H1 (cell line): ENCODE measurements at regions not wholly inside any gene's neighbourhood (a gene's known extent, or its start where the extent isn't known, plus 50 kb on each side); places are given as distances from the start of the nearest gene placed in this dataset.

Experiments
- CTCF ChIA-PET: fragments of 300-600 bp; sonication (Branson Sonifier 250); formaldehyde crosslinking; loops from one replicate; lab custom pipeline; 2021; ENCODE audit not compliant: partially characterized antibody; lab: Charles Lee
- POLR2A ChIA-PET: fragments of 300-600 bp; sonication (Branson Sonifier 250); formaldehyde crosslinking; loops from one replicate; lab custom pipeline; 2021; ENCODE audit warnings: inconsistent platforms; ENCODE audit not compliant: partially characterized antibody; lab: Charles Lee
- DNase-seq, 2 experiments: peaks; one replicate each; pipeline versions ENCODE4 v3.0.0 to v3.0.0-alpha.2; 2010 to 2022; ENCODE audit warnings: low spot score in 2 of 2, low read depth in 1 of 2, mixed read lengths in 1 of 2
- FAIRE-seq: peaks from 2 replicates; lab custom pipeline; 2011; peaks lifted over from hg19 to GRCh38; lab: Jason Lieb, UNC
- H2AFZ ChIP-seq: 2 replicates; pipeline ENCODE4 v1.8.1; 2012; ENCODE audit warnings: low read length, inconsistent platforms
- H2AK5ac ChIP-seq: 2 replicates; pipeline ENCODE4 v1.6.1; 2013; ENCODE audit warnings: low read depth, low read length
- H2BK120ac ChIP-seq: replicated peaks from 2 replicates; pipeline ENCODE3; 2013; ENCODE audit warnings: low read depth, low read length, inconsistent platforms
- H2BK12ac ChIP-seq: 2 replicates; pipeline ENCODE4 v1.6.1; 2013; ENCODE audit warnings: low read depth, low read length
- H2BK15ac ChIP-seq: 2 replicates; pipeline ENCODE4 v1.6.1; 2013; ENCODE audit warnings: low read length
- H2BK20ac ChIP-seq: 2 replicates; pipeline ENCODE4 v1.6.1; 2013; ENCODE audit warnings: low read length
- H2BK5ac ChIP-seq: 2 replicates; pipeline ENCODE4 v1.6.1; 2013; ENCODE audit warnings: low read depth, low read length
- H3K14ac ChIP-seq: 2 replicates; pipeline ENCODE4 v1.6.1; 2013; ENCODE audit warnings: inconsistent platforms; ENCODE audit not compliant: insufficient read length
- H3K18ac ChIP-seq: 2 replicates; pipeline ENCODE4 v1.6.1; 2013; ENCODE audit warnings: low read length; ENCODE audit errors: extremely low read depth
- H3K23ac ChIP-seq: 2 replicates; pipeline ENCODE4 v1.6.1; 2013; ENCODE audit warnings: inconsistent platforms; ENCODE audit not compliant: insufficient read length
- H3K23me2 ChIP-seq: 2 replicates; pipeline ENCODE4 v1.6.1; 2013; ENCODE audit warnings: low read depth, low read length
- H3K27ac ChIP-seq: 2 replicates; pipeline ENCODE4 v1.6.1; 2011; ENCODE audit warnings: low read depth, low read length, inconsistent platforms
- H3K27me3 ChIP-seq, 4 experiments: replicated peaks in 1 of 4; 1 replicate in 1 of 4; 2 replicates in 3 of 4; pipeline versions ENCODE4 v1.6.1 to v1.8.1; 2011 to 2013; ENCODE audit warnings: low read length in 3 of 4, mild to moderate bottlenecking in 3 of 4, inconsistent platforms in 2 of 4, mixed read lengths in 2 of 4, moderate library complexity in 1 of 4; ENCODE audit not compliant: control insufficient read depth in 3 of 4, insufficient read depth in 3 of 4; ENCODE audit errors: extremely low read depth in 1 of 4
- H3K36me3 ChIP-seq, 4 experiments: 2 replicates each; pipeline versions ENCODE4 v1.6.1 to v1.8.1; 2011 to 2013; ENCODE audit warnings: mild to moderate bottlenecking in 4 of 4, low read length in 3 of 4, moderate library complexity in 2 of 4, control low read depth in 1 of 4, inconsistent platforms in 1 of 4; ENCODE audit not compliant: insufficient read depth in 4 of 4, control insufficient read depth in 2 of 4
- H3K4ac ChIP-seq: replicated peaks from 2 replicates; pipeline ENCODE3; 2013; ENCODE audit warnings: low read length, low read depth, mixed read lengths, inconsistent platforms; ENCODE audit not compliant: insufficient read length
- H3K4me1 ChIP-seq, 4 experiments: replicated peaks in 1 of 4; 1 replicate in 1 of 4; 2 replicates in 3 of 4; pipeline versions ENCODE4 v1.6.1 to v1.8.1; 2011 to 2013; ENCODE audit warnings: low read length in 3 of 4, inconsistent platforms in 2 of 4, mixed read lengths in 1 of 4; ENCODE audit not compliant: insufficient read depth in 4 of 4, control insufficient read depth in 3 of 4
- H3K4me2 ChIP-seq, 2 experiments: 2 replicates each; pipeline versions ENCODE4 v1.6.1 to v1.8.1; 2011 to 2013; ENCODE audit warnings: low read depth in 2 of 2, low read length in 2 of 2, control low read depth in 1 of 2, inconsistent platforms in 1 of 2, mild to moderate bottlenecking in 1 of 2; ENCODE audit not compliant: insufficient read depth in 1 of 2
- H3K4me3 ChIP-seq, 4 experiments: fragments of 200-600, 300-600 bp in 1 of 4; sonication (generic), shearing (Covaris generic), sonication (Bioruptor Twin) in 1 of 4; 2 replicates each; pipeline versions ENCODE4 v1.5.1 to v1.8.1; 2011 to 2016; ENCODE audit warnings: low read length in 4 of 4, low read depth in 3 of 4, control low read depth in 2 of 4, inconsistent platforms in 2 of 4, mild to moderate bottlenecking in 2 of 4, mixed read lengths in 1 of 4, moderate library complexity in 1 of 4; ENCODE audit not compliant: insufficient read depth in 2 of 4; ENCODE audit errors: extremely low read depth in 1 of 4
- H3K56ac ChIP-seq: replicated peaks from 2 replicates; pipeline ENCODE3; 2013; ENCODE audit warnings: low read depth, mild to moderate bottlenecking, mixed read lengths, low read length, inconsistent platforms; ENCODE audit not compliant: insufficient read length
- H3K79me1 ChIP-seq: 2 replicates; pipeline ENCODE4 v1.6.1; 2013; ENCODE audit warnings: low read depth, low read length, control low read depth
- H3K79me2 ChIP-seq, 2 experiments: 2 replicates each; pipeline versions ENCODE4 v1.6.1 to v1.8.1; 2012 to 2013; ENCODE audit warnings: low read length in 2 of 2, mild to moderate bottlenecking in 2 of 2, inconsistent platforms in 1 of 2; ENCODE audit not compliant: insufficient read depth in 2 of 2, control insufficient read depth in 1 of 2
- H3K9ac ChIP-seq, 4 experiments: replicated peaks in 1 of 4; 1 replicate in 1 of 4; 2 replicates in 3 of 4; pipeline versions ENCODE4 v1.6.1 to v1.8.1; 2011 to 2013; ENCODE audit warnings: low read depth in 3 of 4, low read length in 3 of 4, control low read depth in 2 of 4, mild to moderate bottlenecking in 2 of 4, moderate library complexity in 2 of 4, inconsistent platforms in 1 of 4; ENCODE audit errors: extremely low read depth in 1 of 4
- H3K9me3 ChIP-seq, 2 experiments: 2 replicates each; pipeline versions ENCODE4 v1.6.1 to v1.8.1; 2012 to 2013; ENCODE audit warnings: mild to moderate bottlenecking in 2 of 2, moderate library complexity in 2 of 2, control low read depth in 1 of 2, inconsistent platforms in 1 of 2, low read depth in 1 of 2, low read length in 1 of 2, mixed read lengths in 1 of 2; ENCODE audit not compliant: insufficient read depth in 2 of 2
- H4K20me1 ChIP-seq, 2 experiments: replicated peaks in 1 of 2; 2 replicates each; pipeline versions ENCODE3 to v1.8.1; 2011 to 2013; ENCODE audit warnings: inconsistent platforms in 2 of 2, low read length in 2 of 2, mild to moderate bottlenecking in 1 of 2; ENCODE audit not compliant: insufficient read depth in 2 of 2, control insufficient read depth in 1 of 2
- H4K5ac ChIP-seq: 2 replicates; pipeline ENCODE4 v1.6.1; 2013; ENCODE audit warnings: low read length, low read depth, mixed read lengths, inconsistent platforms; ENCODE audit not compliant: insufficient read length
- H4K8ac ChIP-seq: 2 replicates; pipeline ENCODE4 v1.8.0; 2013; ENCODE audit warnings: mild to moderate bottlenecking, moderate library complexity, low read length, inconsistent platforms; ENCODE audit not compliant: insufficient read depth; ENCODE audit errors: extremely low read depth
- H4K91ac ChIP-seq: replicated peaks from 2 replicates; pipeline ENCODE3; 2013; ENCODE audit warnings: low read length, mixed read lengths, inconsistent platforms; ENCODE audit not compliant: insufficient read length
- CTCF ChIP-seq, 3 experiments: IDR thresholded peaks; 1 replicate in 2 of 3; 2 replicates in 1 of 3; pipeline versions ENCODE4 v1.5.1 to v1.6.1; 2011; ENCODE audit warnings: low read length in 3 of 3, mild to moderate bottlenecking in 3 of 3, inconsistent platforms in 2 of 3, low read depth in 1 of 3, moderate library complexity in 1 of 3; ENCODE audit not compliant: insufficient read depth in 1 of 3; ENCODE audit errors: control extremely low read depth in 1 of 3
- PHF8 ChIP-seq: fragments of 200-600 bp; sonication (generic); conservative IDR thresholded peaks from 2 replicates; pipeline ENCODE4 v1.7.1; 2012; ENCODE audit warnings: low read depth, mild to moderate bottlenecking, inconsistent platforms, low read length, moderate library complexity
- POU5F1 ChIP-seq: IDR thresholded peaks from 2 replicates; pipeline ENCODE4 v1.6.1; 2011; ENCODE audit warnings: low read depth, mild to moderate bottlenecking, low read length, moderate library complexity
- RAD21 ChIP-seq, 2 experiments: IDR thresholded peaks in 1 of 2; conservative IDR thresholded peaks in 1 of 2; 2 replicates each; pipeline ENCODE4 v1.6.1; 2011; ENCODE audit warnings: low read depth in 2 of 2, low read length in 2 of 2, improper control_type of control experiment in 1 of 2, inconsistent platforms in 1 of 2, mild to moderate bottlenecking in 1 of 2, moderate library complexity in 1 of 2
- RXRA ChIP-seq: IDR thresholded peaks from 2 replicates; pipeline ENCODE4 v1.6.1; 2011; ENCODE audit warnings: low read depth, mild to moderate bottlenecking, low read length, moderate library complexity; ENCODE audit not compliant: insufficient read depth
- SIN3A ChIP-seq, 2 experiments: IDR thresholded peaks in 1 of 2; conservative IDR thresholded peaks in 1 of 2; 2 replicates each; pipeline ENCODE4 v1.6.1; 2011 to 2012; ENCODE audit warnings: low read length in 2 of 2, improper control_type of control experiment in 1 of 2, low read depth in 1 of 2, mild to moderate bottlenecking in 1 of 2
- SP2 ChIP-seq: IDR thresholded peaks from 2 replicates; pipeline ENCODE4 v1.6.1; 2012; ENCODE audit warnings: mild to moderate bottlenecking, low read length, inconsistent platforms
- TCF12 ChIP-seq: IDR thresholded peaks from 2 replicates; pipeline ENCODE4 v1.6.1; 2011; ENCODE audit warnings: low read depth, mild to moderate bottlenecking, low read length
- WGBS, 2 experiments: shearing (Covaris generic) in 1 of 2; methylation state at CpG; one replicate each; pipeline versions ENCODE4 v1.1.6 to v1.1.7; 2013 to 2015; ENCODE audit warnings: low lambda C conversion rate in 2 of 2, mixed read lengths in 2 of 2, inconsistent platforms in 1 of 2, low coverage in 1 of 2, missing lambda C conversion rate in 1 of 2; ENCODE audit not compliant: insufficient replicate concordance in 2 of 2, insufficient coverage in 1 of 2, insufficient read length in 1 of 2; ENCODE audit errors: extremely low coverage in 1 of 2, missing lambda C conversion rate in 1 of 2; 5-methylcytosine and 5-hydroxymethylcytosine counted together

- no peak for DNase-seq
- no peaks in the 10 kb centered on the region for H3K27me3 ChIP-seq
- no peak overlapping the region for H3K9ac ChIP-seq
- no peak overlapping the region for H3K4me3 ChIP-seq
- no peak overlapping the region for H2AFZ ChIP-seq
- H3K79me1 ChIP-seq, result no peaks in the 10 kb centered on the region
- no peak overlapping the region for H3K4me2 ChIP-seq
- ChIA-PET CTCF (no interaction called here), POLR2A (no interaction called here)
- no peak overlapping the region for H2BK15ac ChIP-seq
- no peak overlapping the region for H4K5ac ChIP-seq
- no peak overlapping the region for H3K18ac ChIP-seq
- H4K91ac ChIP-seq, result no peak overlapping the region
- H3K79me2 ChIP-seq, result no peaks in the 10 kb centered on the region
- no peak overlapping the region for H3K23ac ChIP-seq
- H3K23me2 ChIP-seq, result no peaks in the 10 kb centered on the region; the same call in 1 of the 2 replicates
- no peaks in the 10 kb centered on the region for H4K20me1 ChIP-seq
- no peak for FAIRE-seq
- H3K4me1 ChIP-seq, result no peaks in the 10 kb centered on the region
- no peak overlapping the region for H3K14ac ChIP-seq
- no peak for TF ChIP-seq RXRA
- TF ChIP-seq CTCF (IDR thresholded peaks at IDR 0.05; ENCODE audit: control extremely low read depth in 1 of 3, insufficient read depth in 1 of 3, low read depth in 1 of 3, low read length in 3 of 3), result no peak
- no peak for TF ChIP-seq POU5F1
- TF ChIP-seq SP2, result no peak
- TF ChIP-seq RAD21 (IDR thresholded peaks at IDR 0.05 in 1 of 2, conservative IDR thresholded peaks at IDR 0.05 in 1 of 2; ENCODE audit: low read depth in 2 of 2, low read length in 2 of 2), result no peak
- no peak for TF ChIP-seq TCF12
- no peak for TF ChIP-seq PHF8
- TF ChIP-seq SIN3A (conservative IDR thresholded peaks at IDR 0.05 in 1 of 2, IDR thresholded peaks at IDR 0.05 in 1 of 2; ENCODE audit: low read depth in 1 of 2, low read length in 2 of 2), result no peak
- 0% methylated on average over 1 of the region's 1 CpG; no CpG with 5 or more reads in 1 of the 2 experiments for whole genome bisulfite sequencing, 2 experiments
- H2BK12ac ChIP-seq, result no peak overlapping the region
- peaks cover 56 to 80% of the 10 kb centered on the region in 2 experiments for H3K9me3 ChIP-seq
- H2BK20ac ChIP-seq, result no peak overlapping the region
- H3K27ac ChIP-seq, result no peak overlapping the region
- H3K4ac ChIP-seq, result no peak overlapping the region
- no peak overlapping the region for H2BK120ac ChIP-seq
- H3K56ac ChIP-seq, result no peak overlapping the region
- no peak overlapping the region for H2AK5ac ChIP-seq
- H2BK5ac ChIP-seq, result no peak overlapping the region
- no peaks in the 10 kb centered on the region for H3K36me3 ChIP-seq
- no peak overlapping the region for H4K8ac ChIP-seq
Measured at GRCh38 chr7:63071396-63071795, 927.3 kb upstream of the ZNF722 start.
